Mesendoderm (in vitro differentiated cells): ENCODE measurements at regions not wholly inside any gene's neighbourhood (a gene's known extent, or its start where the extent isn't known, plus 50 kb on each side); places are given as distances from the start of the nearest gene placed in this dataset.

Experiments used
- DNase-seq: peaks from one replicate; pipeline ENCODE4 v3.0.0; 2013
- H2AK5ac ChIP-seq: 2 replicates; pipeline ENCODE4 v1.6.1; 2013; ENCODE audit warnings: low read length, inconsistent platforms
- H2BK120ac ChIP-seq: 2 replicates; pipeline ENCODE4 v1.6.1; 2013; ENCODE audit warnings: low read depth, mild to moderate bottlenecking, low read length, moderate library complexity, mixed read lengths
- H2BK15ac ChIP-seq: replicated peaks from 2 replicates; pipeline ENCODE4 v1.6.1; 2013; ENCODE audit warnings: low read depth, mild to moderate bottlenecking, moderate library complexity
- H2BK5ac ChIP-seq: 2 replicates; pipeline ENCODE4 v1.6.1; 2013; ENCODE audit warnings: low read length, inconsistent platforms
- H3K18ac ChIP-seq: 2 replicates; pipeline ENCODE4 v1.6.1; 2013; ENCODE audit warnings: mild to moderate bottlenecking, low read length, mixed read lengths
- H3K23ac ChIP-seq: one replicate; pipeline ENCODE4 v1.6.1; 2013; ENCODE audit warnings: low read length
- H3K27ac ChIP-seq: 2 replicates; pipeline ENCODE4 v1.5.1; 2013; ENCODE audit warnings: low read depth, mild to moderate bottlenecking, inconsistent platforms, low read length, moderate library complexity
- H3K27me3 ChIP-seq: 2 replicates; pipeline ENCODE4 v1.6.1; 2013; ENCODE audit warnings: low read length, control low read depth, mild to moderate bottlenecking, inconsistent platforms; ENCODE audit not compliant: insufficient read depth, poor library complexity
- H3K36me3 ChIP-seq: 2 replicates; pipeline ENCODE4 v1.6.1; 2013; ENCODE audit warnings: low read length, inconsistent platforms; ENCODE audit not compliant: control insufficient read depth, insufficient read depth
- H3K4ac ChIP-seq: one replicate; pipeline ENCODE4 v1.6.1; 2013; ENCODE audit warnings: low read depth, mild to moderate bottlenecking, low read length, moderate library complexity
- H3K4me1 ChIP-seq: 2 replicates; pipeline ENCODE4 v1.6.1; 2013; ENCODE audit warnings: low read depth, low read length, inconsistent platforms; ENCODE audit not compliant: control insufficient read depth
- H3K4me2 ChIP-seq: 2 replicates; pipeline ENCODE4 v1.6.1; 2013; ENCODE audit warnings: low read length
- H3K4me3 ChIP-seq: 2 replicates; pipeline ENCODE4 v1.5.1; 2013; ENCODE audit warnings: mild to moderate bottlenecking, low read length
- H3K56ac ChIP-seq: one replicate; pipeline ENCODE4 v1.6.1; 2013; ENCODE audit warnings: low read length
- H3K79me1 ChIP-seq: 2 replicates; pipeline ENCODE4 v1.6.1; 2013; ENCODE audit warnings: low read length, inconsistent platforms
- H3K79me2 ChIP-seq: 2 replicates; pipeline ENCODE4 v1.6.1; 2013; ENCODE audit warnings: mild to moderate bottlenecking, low read length; ENCODE audit not compliant: control insufficient read depth, insufficient read depth
- H3K9ac ChIP-seq: 2 replicates; pipeline ENCODE4 v1.6.1; 2013; ENCODE audit warnings: low read length, inconsistent platforms
- H4K5ac ChIP-seq: one replicate; pipeline ENCODE4 v1.6.1; 2013; ENCODE audit warnings: low read length
- H4K8ac ChIP-seq: one replicate; pipeline ENCODE4 v1.6.1; 2013; ENCODE audit warnings: low read depth, mild to moderate bottlenecking, control low read depth, low read length, moderate library complexity
- WGBS: extraction: QIAGEN DNeasy Blood & Tissue Kit; methylation state at CpG from one replicate; pipeline ENCODE4 v1.1.7; 2013; ENCODE audit warnings: low lambda C conversion rate, missing lambda C conversion rate; ENCODE audit not compliant: insufficient coverage; ENCODE audit errors: extremely low coverage; 5-methylcytosine and 5-hydroxymethylcytosine counted together

GRCh38 chr15:56530157-56530556, 65.2 kb upstream of the MNS1 start:
- H3K23ac ChIP-seq, result no peak overlapping the region
- H3K4me2 ChIP-seq, result no peak overlapping the region
- no peak overlapping the region for H4K8ac ChIP-seq
- no peak overlapping the region for H2BK15ac ChIP-seq
- DNase-seq, result no peak
- no peak overlapping the region for H2AK5ac ChIP-seq
- no peak overlapping the region for H3K18ac ChIP-seq
- no peak overlapping the region for H3K4ac ChIP-seq
- H3K79me1 ChIP-seq, result no peaks in the 10 kb centered on the region
- H3K9ac ChIP-seq, result no peak overlapping the region
- no peak overlapping the region for H3K4me3 ChIP-seq
- WGBS, result no CpG with 5 or more reads among the region's 1 CpG
- H3K4me1 ChIP-seq, result no peaks in the 10 kb centered on the region
- no peak overlapping the region for H4K5ac ChIP-seq
- no peaks in the 10 kb centered on the region for H3K27me3 ChIP-seq
- H3K27ac ChIP-seq, result no peak overlapping the region
- H2BK120ac ChIP-seq, result no peak overlapping the region
- H3K56ac ChIP-seq, result no peak overlapping the region
- no peaks in the 10 kb centered on the region for H3K36me3 ChIP-seq
- no peaks in the 10 kb centered on the region for H3K79me2 ChIP-seq
- no peak overlapping the region for H2BK5ac ChIP-seq

GRCh38 chr15:56528136-56528535, 63.2 kb upstream of the MNS1 start:
- H3K18ac ChIP-seq, result no peak overlapping the region
- WGBS, result no CpG with 5 or more reads among the region's 3 CpGs

DNA sequence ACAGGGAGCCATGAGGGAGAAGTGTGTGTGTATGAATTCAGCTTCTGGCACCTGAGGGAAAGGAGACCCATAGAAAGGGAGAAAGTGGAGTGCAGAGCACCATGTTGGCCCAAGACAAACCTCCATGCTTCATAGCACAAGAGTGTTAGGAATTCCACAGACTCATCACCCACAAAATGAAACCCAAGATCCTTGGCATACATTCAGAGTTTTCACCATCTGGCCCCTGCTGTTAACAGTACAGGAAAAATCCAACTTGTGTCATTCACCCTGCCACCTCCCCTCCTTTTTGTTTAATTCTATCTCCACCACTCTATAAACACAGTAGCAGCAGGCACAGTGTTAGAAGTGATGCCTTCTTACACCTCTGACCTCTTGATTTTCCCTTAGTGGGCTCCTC, 60.0 kb upstream of the MNS1 start:
- H3K4me1 ChIP-seq, result no peaks in the 10 kb centered on the region
- no peak overlapping the region for H3K4me2 ChIP-seq
- DNase-seq, result no peak
- H3K4me3 ChIP-seq, result no peak overlapping the region
- no peak overlapping the region for H3K9ac ChIP-seq
- no peak overlapping the region for H2BK15ac ChIP-seq
- no peak overlapping the region for H3K56ac ChIP-seq
- H4K5ac ChIP-seq, result no peak overlapping the region
- H2BK5ac ChIP-seq, result no peak overlapping the region
- no peak overlapping the region for H2AK5ac ChIP-seq
- no peaks in the 10 kb centered on the region for H3K79me1 ChIP-seq
- no peak overlapping the region for H2BK120ac ChIP-seq
- no peak overlapping the region for H3K18ac ChIP-seq
- H3K36me3 ChIP-seq, result no peaks in the 10 kb centered on the region
- no peak overlapping the region for H3K27ac ChIP-seq
- no peak overlapping the region for H4K8ac ChIP-seq
- H3K23ac ChIP-seq, result no peak overlapping the region
- H3K4ac ChIP-seq, result no peak overlapping the region
- no peaks in the 10 kb centered on the region for H3K27me3 ChIP-seq
- no peaks in the 10 kb centered on the region for H3K79me2 ChIP-seq

More at GRCh38 chr15:56528136-56528535, 63.2 kb upstream of the MNS1 start:
- Histone ChIP-seq H3K79me1 (no peaks in the 10 kb centered on the region), H2BK5ac (no peak overlapping the region), H3K4me1 (no peaks in the 10 kb centered on the region), H3K23ac (no peak overlapping the region), H3K4me3 (no peak overlapping the region), H4K5ac (no peak overlapping the region), H3K56ac (no peak overlapping the region), H3K27me3 (no peaks in the 10 kb centered on the region), H4K8ac (no peak overlapping the region), H2BK15ac (no peak overlapping the region), H3K27ac (no peak overlapping the region), H3K9ac (no peak overlapping the region), H2BK120ac (no peak overlapping the region), H3K79me2 (no peaks in the 10 kb centered on the region), H2AK5ac (no peak overlapping the region), H3K4ac (no peak overlapping the region), H3K4me2 (no peak overlapping the region), H3K36me3 (no peaks in the 10 kb centered on the region)
- DNase-seq, result no peak

DNA sequence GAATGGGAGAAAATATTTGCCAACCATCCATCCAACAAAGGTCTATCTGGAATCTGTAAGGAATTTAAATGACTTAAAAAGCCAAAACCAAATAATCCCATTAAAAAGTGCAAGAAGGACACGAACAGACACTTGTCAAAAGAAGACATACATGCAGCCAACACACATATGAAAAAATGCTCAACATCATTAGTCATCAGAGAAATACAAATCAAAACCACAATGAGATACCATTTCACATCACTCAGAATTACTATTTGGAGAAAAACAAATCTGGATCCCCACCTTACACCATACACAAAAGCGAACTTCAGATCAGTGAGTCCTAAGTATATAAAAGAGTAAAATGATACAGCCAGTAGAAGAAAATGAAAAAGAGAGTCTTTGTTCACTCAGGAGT, 58.6 kb upstream of the MNS1 start:
- no peak overlapping the region for H3K23ac ChIP-seq
- H3K27me3 ChIP-seq, result no peaks in the 10 kb centered on the region
- H3K4me2 ChIP-seq, result no peak overlapping the region
- no peak overlapping the region for H3K56ac ChIP-seq
- no peaks in the 10 kb centered on the region for H3K79me1 ChIP-seq
- H4K8ac ChIP-seq, result no peak overlapping the region
- no peaks in the 10 kb centered on the region for H3K79me2 ChIP-seq
- no peak overlapping the region for H3K9ac ChIP-seq
- no peak overlapping the region for H2AK5ac ChIP-seq
- no peak overlapping the region for H3K4me3 ChIP-seq
- H3K4me1 ChIP-seq, result no peaks in the 10 kb centered on the region
- H2BK15ac ChIP-seq, result no peak overlapping the region
- no CpG with 5 or more reads among the region's 2 CpGs for WGBS
- DNase-seq, result no peak
- H3K27ac ChIP-seq, result no peak overlapping the region
- H3K18ac ChIP-seq, result no peak overlapping the region
- H3K36me3 ChIP-seq, result no peaks in the 10 kb centered on the region
- H2BK5ac ChIP-seq, result no peak overlapping the region
- H3K4ac ChIP-seq, result no peak overlapping the region
- H4K5ac ChIP-seq, result no peak overlapping the region
- no peak overlapping the region for H2BK120ac ChIP-seq

- Histone ChIP-seq H2AK5ac (no peak overlapping the region), H3K18ac (no peak overlapping the region), H3K27ac (no peak overlapping the region), H3K56ac (no peak overlapping the region), H3K79me2 (no peaks in the 10 kb centered on the region), H3K4me1 (no peaks in the 10 kb centered on the region), H2BK120ac (no peak overlapping the region), H3K23ac (no peak overlapping the region), H4K5ac (no peak overlapping the region), H3K4ac (no peak overlapping the region), H3K79me1 (no peaks in the 10 kb centered on the region), H3K36me3 (no peaks in the 10 kb centered on the region), H3K27me3 (no peaks in the 10 kb centered on the region), H2BK5ac (no peak overlapping the region), H4K8ac (no peak overlapping the region), H3K4me3 (no peak overlapping the region), H3K9ac (no peak overlapping the region), H3K4me2 (no peak overlapping the region), H2BK15ac (no peak overlapping the region)
- DNase-seq, result no peak
These were observed 54.1 kb upstream of the MNS1 start for GRCh38 chr15:56519000-56519399.
